PC-9 (cell line): ENCODE measurements at regions not wholly inside any gene's neighbourhood (a gene's known extent, or its start where the extent isn't known, plus 50 kb on each side); places are given as distances from the start of the nearest gene placed in this dataset.

Experiments
- BruUV-seq: library from RNA; stranded (reverse); fragments of 400-500 nt; replicated peaks from 2 replicates; lab custom pipeline; 2021; lab: Mats Ljungman, UMichigan
- CTCF ChIA-PET: fragments of 300-600 bp; sonication (Branson Sonifier 250); formaldehyde crosslinking; loops from one replicate; lab custom pipeline; 2022; ENCODE audit warnings: antibody characterized with exemption; lab: Charles Lee
- POLR2A ChIA-PET: fragments of 300-600 bp; sonication (Branson Sonifier 250); formaldehyde crosslinking; loops from one replicate; lab custom pipeline; 2022; ENCODE audit warnings: antibody characterized with exemption; ENCODE audit not compliant: unreplicated experiment; lab: Charles Lee
- DNase-seq, 2 experiments: peaks; one replicate each; pipeline versions ENCODE4 v3.0.0 to v3.0.0-alpha.2; 2015 to 2022; ENCODE audit warnings: mixed read lengths in 1 of 2
- H2AFZ ChIP-seq: fragments of 200-600 bp; sonication (generic); 2 replicates; pipeline ENCODE4 v1.8.1; 2017; ENCODE audit warnings: antibody characterized with exemption
- H3F3A ChIP-seq: fragments of 200-600 bp; sonication (generic); 2 replicates; pipeline ENCODE4 v1.8.1; 2017; ENCODE audit warnings: antibody characterized with exemption, mild to moderate bottlenecking, low read depth; ENCODE audit not compliant: insufficient read depth
- H3K27ac ChIP-seq: fragments of 200-600 bp; sonication (generic); 2 replicates; pipeline ENCODE4 v1.6.1; 2016; ENCODE audit warnings: mixed run types
- H3K27me3 ChIP-seq: fragments of 200-600 bp; sonication (generic); 2 replicates; pipeline ENCODE4 v1.6.1; 2016; ENCODE audit warnings: low read depth, mixed run types; ENCODE audit not compliant: insufficient read depth
- H3K36me3 ChIP-seq: fragments of 200-600 bp; sonication (generic); 2 replicates; pipeline ENCODE4 v1.6.1; 2016; ENCODE audit warnings: low read depth, mixed run types
- H3K4me1 ChIP-seq: fragments of 200-600 bp; sonication (generic); replicated peaks from 2 replicates; pipeline ENCODE4 v1.6.1; 2016; ENCODE audit warnings: mixed run types; ENCODE audit not compliant: insufficient read depth
- H3K4me2 ChIP-seq: fragments of 200-600 bp; sonication (generic); 2 replicates; pipeline ENCODE4 v1.6.1; 2017; ENCODE audit warnings: mixed run types
- H3K4me3 ChIP-seq: fragments of 200-600 bp; sonication (generic); 2 replicates; pipeline ENCODE4 v1.6.1; 2016; ENCODE audit warnings: mixed run types
- H3K79me2 ChIP-seq: fragments of 200-600 bp; sonication (generic); 2 replicates; pipeline ENCODE4 v1.6.1; 2017; ENCODE audit warnings: low read depth, mixed run types
- H3K9me2 ChIP-seq: fragments of 200-600 bp; sonication (generic); 2 replicates; pipeline ENCODE4 v1.8.1; 2017; ENCODE audit warnings: mild to moderate bottlenecking; ENCODE audit not compliant: insufficient read depth
- H3K9me3 ChIP-seq: fragments of 200-600 bp; sonication (generic); 2 replicates; pipeline ENCODE4 v1.8.1; 2016; ENCODE audit warnings: low read depth; ENCODE audit not compliant: insufficient read depth
- H4K20me1 ChIP-seq: fragments of 200-600 bp; sonication (generic); 2 replicates; pipeline ENCODE4 v1.8.1; 2017; ENCODE audit not compliant: insufficient read depth
- CTCF ChIP-seq: fragments of 200-600 bp; sonication (generic); conservative IDR thresholded peaks from 2 replicates; pipeline ENCODE4 v1.6.1; 2017; ENCODE audit warnings: mixed run types, antibody characterized with exemption, mild to moderate bottlenecking, moderate library complexity
- EZH2 ChIP-seq: fragments of 200-600 bp; sonication (generic); IDR thresholded peaks from 2 replicates; pipeline ENCODE4 v1.8.0; 2017; ENCODE audit warnings: antibody characterized with exemption, low read depth
- intact Hi-C: fragments of 100-400 bp; cut with micrococcal nuclease; formaldehyde crosslinking; loops from one replicate; pipeline ENCODE4 v1.10.0; 2022; ENCODE audit not compliant: unreplicated experiment

DNA sequence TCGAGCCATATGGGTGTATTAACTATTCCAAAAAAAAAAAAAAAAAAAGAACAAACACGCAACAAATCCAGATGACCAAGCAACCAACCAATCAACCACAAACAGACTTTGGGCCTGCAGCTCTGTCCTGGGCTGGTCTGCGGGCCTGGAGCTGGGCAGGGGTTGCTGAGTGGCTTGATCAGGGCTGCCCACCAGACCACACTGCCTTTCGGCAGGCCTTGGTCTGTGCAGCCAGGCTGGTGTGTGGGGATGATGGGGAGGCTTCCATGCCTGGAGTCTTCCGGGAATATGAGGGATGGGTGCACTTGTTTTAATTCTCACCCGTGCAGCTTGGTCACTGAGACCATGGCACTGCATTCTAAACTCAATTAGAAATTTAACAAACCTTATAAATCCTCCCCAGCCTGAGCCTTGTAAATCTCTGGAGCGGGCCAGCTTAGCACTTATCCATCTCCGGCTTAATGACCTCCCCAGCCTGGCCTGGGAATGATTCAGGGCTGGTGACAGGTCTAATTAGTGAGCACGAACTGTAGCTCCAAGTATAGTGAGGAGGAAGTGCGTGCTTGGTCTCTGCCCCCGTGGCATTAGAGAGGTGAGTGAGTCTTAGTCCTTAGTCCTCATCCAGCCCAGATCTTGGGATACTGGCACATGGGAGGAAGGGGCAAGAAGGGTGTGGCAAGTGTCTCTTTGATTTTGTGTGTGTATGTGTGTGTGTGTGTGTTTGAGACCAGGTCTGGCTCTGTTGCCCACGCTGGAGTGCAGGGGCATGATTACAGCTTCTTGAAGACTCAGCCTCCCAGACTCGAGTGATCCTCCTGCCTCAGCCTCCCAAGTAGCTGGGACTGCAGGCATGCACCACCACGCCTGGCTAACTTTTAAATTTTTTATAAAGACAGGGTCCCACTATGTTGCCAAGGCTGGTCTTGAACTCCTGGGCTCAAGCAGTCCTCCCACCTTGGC is 74.6 kb upstream of the CSF3R start:
- POLR2A ChIA-PET: no interaction called here

GRCh38 chr1:36555041-36555440 is 72.3 kb upstream of the CSF3R start:
- TF ChIP-seq EZH2: no peak
- TF ChIP-seq CTCF: no peak
- H3K27ac ChIP-seq: no peak overlapping the region
- no peaks in the 10 kb centered on the region for H3F3A ChIP-seq
- no peaks in the 10 kb centered on the region for H3K36me3 ChIP-seq
- no peak overlapping the region for H3K4me2 ChIP-seq
- BruUV-seq: no TSS peak
- intact Hi-C loops: no loop called here
- POLR2A ChIA-PET: no interaction called here
- peaks cover 90% of the 10 kb centered on the region for H3K27me3 ChIP-seq
- no peaks in the 10 kb centered on the region for H3K79me2 ChIP-seq
- H3K9me2 ChIP-seq: no peaks in the 10 kb centered on the region
- no peak overlapping the region for H3K4me3 ChIP-seq
- no peaks in the 10 kb centered on the region for H4K20me1 ChIP-seq
- CTCF ChIA-PET: no interaction called here
- no peaks in the 10 kb centered on the region for H3K4me1 ChIP-seq
- no peak overlapping the region for H2AFZ ChIP-seq
- no peak for DNase-seq
- no peaks in the 10 kb centered on the region; the same call in 1 of the 2 replicates for H3K9me3 ChIP-seq

More for the DNA sequence above, 74.6 kb upstream of the CSF3R start:
- H3K79me2 ChIP-seq: no peaks in the 10 kb centered on the region
- no TSS peak for BruUV-seq
- intact Hi-C loops: no loop called here
- H3K36me3 ChIP-seq: no peaks in the 10 kb centered on the region
- H2AFZ ChIP-seq: no peak overlapping the region
- TF ChIP-seq CTCF (no peak), EZH2 (no peak)
- H3K9me2 ChIP-seq: no peaks in the 10 kb centered on the region
- no peak overlapping the region for H3K27ac ChIP-seq
- CTCF ChIA-PET: interaction anchor here (0.7 kb wide), 1 partner anchor 649 kb away, joined by 3 read pairs; no protein-coding TSS in a partner anchor
- H3K4me1 ChIP-seq: no peaks in the 10 kb centered on the region
- no peaks in the 10 kb centered on the region for H4K20me1 ChIP-seq
- no peak overlapping the region for H3K4me3 ChIP-seq
- no peak for DNase-seq
- no peak overlapping the region for H3K4me2 ChIP-seq
- H3K9me3 ChIP-seq: no peaks in the 10 kb centered on the region
- H3F3A ChIP-seq: no peaks in the 10 kb centered on the region
- H3K27me3 ChIP-seq: peaks cover 83% of the 10 kb centered on the region

- DNase-seq: no peak
- Histone ChIP-seq H3F3A (no peaks in the 10 kb centered on the region), H3K4me3 (no peak overlapping the region), H2AFZ (no peak overlapping the region), H3K27ac (no peak overlapping the region), H3K27me3 (peaks cover 89% of the 10 kb centered on the region), H3K79me2 (no peaks in the 10 kb centered on the region), H3K9me3 (no peaks in the 10 kb centered on the region; the same call in 1 of the 2 replicates), H3K9me2 (no peaks in the 10 kb centered on the region), H4K20me1 (no peaks in the 10 kb centered on the region; the same call in 1 of the 2 replicates), H3K36me3 (no peaks in the 10 kb centered on the region), H3K4me1 (no peaks in the 10 kb centered on the region), H3K4me2 (no peak overlapping the region)
- intact Hi-C loops: loop anchor here (5.0 kb wide), 2 partner anchors 212 to 878 kb away; no protein-coding TSS in a partner anchor
- POLR2A ChIA-PET: no interaction called here
- no TSS peak for BruUV-seq
- CTCF ChIA-PET: no interaction called here
- TF ChIP-seq EZH2 (no peak), CTCF (no peak)
These were observed 71.6 kb upstream of the CSF3R start for GRCh38 chr1:36554323-36554628.
